Fibroblast of lung (primary cell): ENCODE measurements at regions not wholly inside any gene's neighbourhood (a gene's known extent, or its start where the extent isn't known, plus 50 kb on each side); places are given as distances from the start of the nearest gene placed in this dataset.

Source experiments
- DNase-seq, 2 donors: peaks; one replicate each; pipeline versions ENCODE4 v3.0.0 to v3.0.0-alpha.2; 2010; ENCODE audit warnings: low read depth in 2 of 2
- H2AFZ ChIP-seq: 2 replicates; pipeline ENCODE4 v1.5.1; 2012; ENCODE audit warnings: low read length, control low read depth, inconsistent platforms
- H3K27ac ChIP-seq: 2 replicates; pipeline ENCODE4 v1.5.1; 2011; ENCODE audit warnings: low read length, control low read depth; ENCODE audit not compliant: insufficient read depth
- H3K27me3 ChIP-seq: 2 replicates; pipeline ENCODE4 v1.5.1; 2011; ENCODE audit warnings: mild to moderate bottlenecking, low read length; ENCODE audit not compliant: control insufficient read depth, insufficient read depth
- H3K36me3 ChIP-seq: 2 replicates; pipeline ENCODE4 v1.5.1; 2011; ENCODE audit warnings: low read length; ENCODE audit not compliant: control insufficient read depth, insufficient read depth
- H3K4me1 ChIP-seq: 2 replicates; pipeline ENCODE4 v1.5.1; 2011; ENCODE audit warnings: low read length; ENCODE audit not compliant: control insufficient read depth, insufficient read depth; ENCODE audit errors: extremely low read depth
- H3K4me2 ChIP-seq: 2 replicates; pipeline ENCODE4 v1.5.1; 2011; ENCODE audit warnings: low read length, control low read depth; ENCODE audit not compliant: insufficient read depth; ENCODE audit errors: extremely low read depth
- H3K4me3 ChIP-seq, 4 experiments: fragments of 200-600 bp in 1 of 4; sonication (generic) in 1 of 4; replicated peaks in 1 of 4; 2 replicates each; pipeline ENCODE4 v1.5.1; 2011 to 2016; ENCODE audit warnings: low read length in 4 of 4, low read depth in 3 of 4, mild to moderate bottlenecking in 3 of 4, control low read depth in 2 of 4, inconsistent platforms in 1 of 4, mixed read lengths in 1 of 4; ENCODE audit not compliant: insufficient read depth in 1 of 4; ENCODE audit errors: control extremely low read depth in 1 of 4
- H3K79me2 ChIP-seq: 2 replicates; pipeline ENCODE4 v1.5.1; 2012; ENCODE audit warnings: mild to moderate bottlenecking, low read length, inconsistent platforms; ENCODE audit not compliant: control insufficient read depth, insufficient read depth
- H3K9ac ChIP-seq: 2 replicates; pipeline ENCODE4 v1.5.1; 2011; ENCODE audit warnings: mild to moderate bottlenecking, low read length, control low read depth; ENCODE audit not compliant: insufficient read depth
- H3K9me3 ChIP-seq: 2 replicates; pipeline ENCODE4 v1.5.1; 2012; ENCODE audit warnings: low read depth, low read length; ENCODE audit not compliant: control insufficient read depth, insufficient read depth
- H4K20me1 ChIP-seq: 2 replicates; pipeline ENCODE4 v1.5.1; 2011; ENCODE audit warnings: low read length; ENCODE audit not compliant: control insufficient read depth, insufficient read depth; ENCODE audit errors: extremely low read depth
- CTCF ChIP-seq, 2 donors: IDR thresholded peaks in 1 of 2; conservative IDR thresholded peaks in 1 of 2; 1 replicate in 1 of 2; 2 replicates in 1 of 2; pipeline ENCODE4 v1.5.1; 2011 to 2012; ENCODE audit warnings: low read length in 2 of 2, control low read depth in 1 of 2, inconsistent platforms in 1 of 2, low read depth in 1 of 2, mild to moderate bottlenecking in 1 of 2
- EZH2 ChIP-seq: IDR thresholded peaks from 2 replicates; pipeline ENCODE4 v1.5.1; 2012; ENCODE audit warnings: low read length, control low read depth, mild to moderate bottlenecking; ENCODE audit errors: missing control alignments

GRCh38 chr9:29208670-29209069 lies 1635.4 kb upstream of the C9orf72 start:
- TF ChIP-seq EZH2 (no peak), CTCF (conservative IDR thresholded peaks at IDR 0.05 in 1 of 2, IDR thresholded peaks at IDR 0.05 in 1 of 2; ENCODE audit: low read depth in 1 of 2, low read length in 2 of 2) (no peak)
- no peaks in the 10 kb centered on the region for H3K9me3 ChIP-seq
- no peak overlapping the region for H3K27ac ChIP-seq
- no peak overlapping the region for H3K9ac ChIP-seq
- H3K4me3 ChIP-seq: no peak overlapping the region
- H2AFZ ChIP-seq: no peak overlapping the region
- H3K4me1 ChIP-seq: no peaks in the 10 kb centered on the region
- H3K27me3 ChIP-seq: peaks cover 3% of the 10 kb centered on the region
- H3K4me2 ChIP-seq: no peak overlapping the region
- no peaks in the 10 kb centered on the region for H3K79me2 ChIP-seq
- H3K36me3 ChIP-seq: no peaks in the 10 kb centered on the region
- no peaks in the 10 kb centered on the region for H4K20me1 ChIP-seq
- no peak for DNase-seq

DNA sequence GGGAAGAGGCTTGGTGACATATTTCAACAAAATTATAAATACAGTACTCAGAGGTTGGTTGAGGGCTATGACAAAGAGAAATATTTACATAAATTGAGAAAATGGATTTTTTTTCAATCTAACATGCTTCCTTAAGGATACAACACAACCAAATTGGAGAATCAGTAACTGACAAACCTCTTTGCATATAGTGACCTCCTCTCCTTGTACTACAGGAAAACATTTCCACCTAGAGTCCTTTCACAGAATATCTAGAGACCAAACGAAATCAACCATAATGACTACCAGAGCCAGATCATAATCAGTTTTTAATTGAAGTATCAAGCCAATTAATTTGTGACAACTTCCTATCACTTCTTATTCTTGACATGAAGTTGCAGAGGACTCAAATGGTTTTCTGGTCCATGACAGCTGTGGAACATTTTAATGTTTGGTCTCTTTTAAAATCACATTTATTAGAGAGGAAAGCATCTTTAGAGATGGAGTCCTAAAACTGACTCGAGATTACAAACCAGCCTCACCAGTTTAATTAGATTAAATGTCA lies 1636.5 kb upstream of the C9orf72 start:
- Histone ChIP-seq H4K20me1 (no peaks in the 10 kb centered on the region), H3K9me3 (no peaks in the 10 kb centered on the region), H3K9ac (no peak overlapping the region), H3K4me2 (no peak overlapping the region), H2AFZ (no peak overlapping the region), H3K4me3 (no peak overlapping the region), H3K79me2 (no peaks in the 10 kb centered on the region), H3K4me1 (no peaks in the 10 kb centered on the region), H3K36me3 (no peaks in the 10 kb centered on the region), H3K27ac (no peak overlapping the region), H3K27me3 (peaks cover 3% of the 10 kb centered on the region)
- no peak for DNase-seq
- TF ChIP-seq CTCF (conservative IDR thresholded peaks at IDR 0.05 in 1 of 2, IDR thresholded peaks at IDR 0.05 in 1 of 2; ENCODE audit: low read depth in 1 of 2, low read length in 2 of 2): no peak
- no peak for TF ChIP-seq EZH2

GRCh38 chr9:29211003-29211579 lies 1637.8 kb upstream of the C9orf72 start:
- Histone ChIP-seq H3K9ac (no peak overlapping the region), H2AFZ (no peak overlapping the region), H3K4me3 (no peak overlapping the region), H3K4me1 (no peaks in the 10 kb centered on the region), H3K4me2 (no peak overlapping the region), H3K36me3 (no peaks in the 10 kb centered on the region), H3K79me2 (no peaks in the 10 kb centered on the region), H3K9me3 (no peaks in the 10 kb centered on the region), H3K27ac (no peak overlapping the region), H3K27me3 (peaks cover 5% of the 10 kb centered on the region), H4K20me1 (no peaks in the 10 kb centered on the region)
- no peak for DNase-seq
- TF ChIP-seq EZH2 (no peak), CTCF (conservative IDR thresholded peaks at IDR 0.05 in 1 of 2, IDR thresholded peaks at IDR 0.05 in 1 of 2; ENCODE audit: low read depth in 1 of 2, low read length in 2 of 2) (no peak)
